KMS-11 (cell line): ENCODE measurements at regions not wholly inside any gene's neighbourhood (a gene's known extent, or its start where the extent isn't known, plus 50 kb on each side); places are given as distances from the start of the nearest gene placed in this dataset.

Experiments
- H2AFZ ChIP-seq: fragments of 200-600 bp; sonication (generic); 2 replicates; pipeline ENCODE4 v1.6.1; 2016; ENCODE audit warnings: antibody characterized with exemption, mixed run types, low read depth
- H3K27ac ChIP-seq: fragments of 200-600 bp; sonication (generic); 2 replicates; pipeline ENCODE4 v1.6.1; 2016; ENCODE audit warnings: mild to moderate bottlenecking, mixed run types
- H3K27me3 ChIP-seq: fragments of 200-600 bp; sonication (generic); 2 replicates; pipeline ENCODE4 v1.6.1; 2017; ENCODE audit warnings: mild to moderate bottlenecking, low read depth, mixed run types, moderate library complexity; ENCODE audit not compliant: insufficient read depth
- H3K36me3 ChIP-seq: fragments of 200-600 bp; sonication (generic); 2 replicates; pipeline ENCODE4 v1.6.1; 2017; ENCODE audit warnings: mild to moderate bottlenecking, mixed run types; ENCODE audit not compliant: insufficient read depth
- H3K4me1 ChIP-seq: fragments of 200-600 bp; sonication (generic); 2 replicates; pipeline ENCODE4 v1.6.1; 2016; ENCODE audit warnings: mild to moderate bottlenecking, low read depth, mixed run types; ENCODE audit not compliant: poor library complexity, severe bottlenecking
- H3K4me2 ChIP-seq: fragments of 200-600 bp; sonication (generic); 2 replicates; pipeline ENCODE4 v1.7.0; 2016; ENCODE audit warnings: mild to moderate bottlenecking, mixed run types
- H3K4me3 ChIP-seq: fragments of 200-600 bp; sonication (generic); IDR thresholded peaks from 2 replicates; pipeline ENCODE4 v1.6.1; 2017; ENCODE audit warnings: low read depth, low read length, mixed read lengths; ENCODE audit not compliant: insufficient read depth
- H3K79me2 ChIP-seq: fragments of 200-600 bp; sonication (generic); 2 replicates; pipeline ENCODE4 v1.6.1; 2016; ENCODE audit warnings: low read depth, mixed run types; ENCODE audit not compliant: insufficient read depth
- H3K9ac ChIP-seq: fragments of 200-600 bp; sonication (generic); 2 replicates; pipeline ENCODE4 v1.6.1; 2016; ENCODE audit warnings: mild to moderate bottlenecking, mixed run types
- H4K20me1 ChIP-seq: fragments of 200-600 bp; sonication (generic); 2 replicates; pipeline ENCODE4 v1.6.1; 2016; ENCODE audit warnings: mild to moderate bottlenecking, mixed run types; ENCODE audit not compliant: insufficient read depth
- TF ChIP-seq, protein P1 (sequence below): fragments of 200-600 bp; sonication (generic); conservative IDR thresholded peaks from 2 replicates; pipeline ENCODE4 v1.6.1; 2017; ENCODE audit warnings: low read depth, mild to moderate bottlenecking, antibody characterized with exemption, low read length, moderate library complexity, mixed read lengths

DNA sequence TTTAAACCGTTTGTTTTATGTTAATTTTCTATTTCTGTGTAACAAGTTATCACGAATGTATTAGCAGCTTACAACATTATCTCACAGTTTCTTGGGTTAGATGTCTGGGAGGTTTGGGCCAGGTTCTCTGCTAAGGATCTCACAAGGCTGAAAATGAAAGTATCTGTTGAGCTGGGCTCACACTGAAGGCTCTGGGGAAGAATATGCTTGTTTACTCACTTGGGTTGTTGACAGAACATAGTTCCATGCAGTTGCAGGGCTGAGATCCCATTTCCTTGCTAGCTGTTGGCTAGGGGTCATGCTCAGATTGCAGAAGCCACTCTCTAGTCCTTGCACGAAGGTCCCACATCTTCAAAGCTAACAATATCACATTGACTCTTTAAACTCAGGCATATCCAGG, 266.6 kb upstream of the GNAI1 start:
- Histone ChIP-seq H3K9ac (no peak overlapping the region), H2AFZ (0 out of 2 replicates have a peak overlapping the region, but pooled peaks have one; percentile 5), H4K20me1 (no peaks in the 10 kb centered on the region), H3K36me3 (no peaks in the 10 kb centered on the region), H3K27ac (no peak overlapping the region), H3K4me2 (peak overlapping the region; percentile 43), H3K4me1 (no peaks in the 10 kb centered on the region), H3K27me3 (no peaks in the 10 kb centered on the region), H3K79me2 (no peaks in the 10 kb centered on the region), H3K4me3 (no peak overlapping the region)
- TF ChIP-seq, protein P1, sequence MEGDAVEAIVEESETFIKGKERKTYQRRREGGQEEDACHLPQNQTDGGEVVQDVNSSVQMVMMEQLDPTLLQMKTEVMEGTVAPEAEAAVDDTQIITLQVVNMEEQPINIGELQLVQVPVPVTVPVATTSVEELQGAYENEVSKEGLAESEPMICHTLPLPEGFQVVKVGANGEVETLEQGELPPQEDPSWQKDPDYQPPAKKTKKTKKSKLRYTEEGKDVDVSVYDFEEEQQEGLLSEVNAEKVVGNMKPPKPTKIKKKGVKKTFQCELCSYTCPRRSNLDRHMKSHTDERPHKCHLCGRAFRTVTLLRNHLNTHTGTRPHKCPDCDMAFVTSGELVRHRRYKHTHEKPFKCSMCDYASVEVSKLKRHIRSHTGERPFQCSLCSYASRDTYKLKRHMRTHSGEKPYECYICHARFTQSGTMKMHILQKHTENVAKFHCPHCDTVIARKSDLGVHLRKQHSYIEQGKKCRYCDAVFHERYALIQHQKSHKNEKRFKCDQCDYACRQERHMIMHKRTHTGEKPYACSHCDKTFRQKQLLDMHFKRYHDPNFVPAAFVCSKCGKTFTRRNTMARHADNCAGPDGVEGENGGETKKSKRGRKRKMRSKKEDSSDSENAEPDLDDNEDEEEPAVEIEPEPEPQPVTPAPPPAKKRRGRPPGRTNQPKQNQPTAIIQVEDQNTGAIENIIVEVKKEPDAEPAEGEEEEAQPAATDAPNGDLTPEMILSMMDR, result no peak

DNA sequence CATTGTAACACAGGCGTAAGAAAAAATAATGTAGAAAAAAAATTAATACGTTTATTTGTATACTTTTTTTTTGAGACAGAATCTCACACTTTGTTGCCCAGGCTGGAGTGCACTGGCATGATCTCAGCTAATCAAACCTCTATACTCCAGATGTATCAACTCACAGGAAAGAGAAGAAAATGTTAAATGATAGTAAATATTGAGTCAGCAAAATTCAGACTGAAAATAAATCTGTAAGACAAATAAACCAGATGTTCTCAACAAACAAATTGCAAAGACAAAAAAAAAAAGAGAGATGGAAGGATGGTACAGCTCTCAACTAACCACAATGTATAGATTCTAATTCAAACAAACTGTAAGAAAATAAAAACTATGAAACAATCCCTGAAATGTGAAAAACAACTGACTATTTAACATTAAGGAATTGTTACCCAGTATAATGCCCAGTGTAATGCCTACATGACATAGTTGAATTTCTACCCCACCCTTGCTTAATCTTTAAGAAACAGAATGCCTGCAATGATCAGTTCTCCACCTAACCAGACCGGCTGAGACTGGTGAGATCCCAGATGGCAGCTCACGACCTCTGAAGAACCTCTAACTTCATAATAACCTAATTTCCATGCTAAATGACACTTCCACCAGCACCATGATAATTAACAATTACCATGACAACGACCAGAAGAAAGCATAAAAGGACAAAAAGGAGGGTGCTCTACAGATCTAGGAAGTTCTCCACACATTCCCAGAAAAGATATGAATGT, 272.0 kb upstream of the GNAI1 start:
- Histone ChIP-seq H3K4me2 (no peak overlapping the region), H3K27ac (no peak overlapping the region), H3K4me3 (no peak overlapping the region), H3K4me1 (no peaks in the 10 kb centered on the region), H3K36me3 (no peaks in the 10 kb centered on the region), H2AFZ (no peak overlapping the region), H3K79me2 (no peaks in the 10 kb centered on the region), H4K20me1 (no peaks in the 10 kb centered on the region), H3K27me3 (no peaks in the 10 kb centered on the region), H3K9ac (no peak overlapping the region)
- TF ChIP-seq, protein P1, result no peak

DNA sequence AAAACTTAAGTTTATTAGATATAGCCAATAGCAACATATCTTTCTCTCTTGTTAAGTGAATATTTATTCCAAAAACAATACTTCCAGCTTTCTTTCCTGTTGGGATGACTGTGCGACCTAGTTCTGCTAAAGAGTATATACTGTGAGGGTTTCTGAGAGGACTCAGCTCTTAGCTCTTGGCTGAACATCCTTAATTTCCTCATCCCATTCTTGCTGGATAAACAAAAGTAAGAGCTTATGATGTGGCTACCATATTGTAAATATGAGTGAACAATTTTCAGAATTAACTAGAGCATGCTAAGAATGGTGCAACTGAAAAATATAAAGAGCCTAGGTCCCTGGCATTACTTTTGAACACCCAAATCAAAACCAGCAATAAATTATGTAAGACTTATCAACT, 279.5 kb upstream of the GNAI1 start:
- H3K4me2 ChIP-seq, result no peak overlapping the region
- no peaks in the 10 kb centered on the region for H3K79me2 ChIP-seq

DNA sequence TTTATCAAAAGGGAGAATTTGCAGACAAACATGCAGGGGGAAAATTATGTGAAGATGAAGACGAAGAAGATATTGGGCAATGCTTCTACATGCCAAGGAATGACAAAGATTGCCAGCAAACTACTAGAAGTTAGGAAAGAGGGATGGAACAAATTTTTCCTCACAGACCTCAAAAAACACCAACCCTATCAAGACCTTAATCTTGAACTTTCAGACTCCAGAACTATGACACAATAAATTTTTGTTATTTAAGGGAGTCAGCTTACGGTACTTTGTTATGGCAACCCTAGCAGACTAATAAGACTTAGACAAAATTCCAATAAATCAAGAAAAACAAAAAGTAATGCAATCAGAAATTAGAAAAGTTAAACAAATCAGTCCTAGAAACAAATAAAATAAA, 280.0 kb upstream of the GNAI1 start:
- Histone ChIP-seq H3K4me3 (no peak overlapping the region), H3K4me2 (no peak overlapping the region), H3K79me2 (no peaks in the 10 kb centered on the region), H3K36me3 (no peaks in the 10 kb centered on the region), H3K4me1 (no peaks in the 10 kb centered on the region), H2AFZ (no peak overlapping the region), H3K27ac (no peak overlapping the region), H3K27me3 (no peaks in the 10 kb centered on the region), H3K9ac (no peak overlapping the region), H4K20me1 (no peaks in the 10 kb centered on the region)
- TF ChIP-seq, protein P1, result no peak

More for the DNA sequence above, 279.5 kb upstream of the GNAI1 start:
- Histone ChIP-seq H3K4me1 (no peaks in the 10 kb centered on the region), H3K36me3 (no peaks in the 10 kb centered on the region), H2AFZ (no peak overlapping the region), H3K9ac (no peak overlapping the region), H3K27me3 (no peaks in the 10 kb centered on the region), H3K27ac (no peak overlapping the region), H4K20me1 (no peaks in the 10 kb centered on the region), H3K4me3 (no peak overlapping the region)
- TF ChIP-seq, protein P1, result no peak
